CD4-positive, alpha-beta memory T cell (primary cell): ENCODE measurements at regions not wholly inside any gene's neighbourhood (a gene's known extent, or its start where the extent isn't known, plus 50 kb on each side); places are given as distances from the start of the nearest gene placed in this dataset.

ENCODE experiments used
- CTCF ChIA-PET: fragments of 350-600 bp; sonication (Branson Sonifier 250); formaldehyde crosslinking; loops from one replicate; lab custom pipeline; 2021; ENCODE audit warnings: inconsistent platforms; ENCODE audit not compliant: partially characterized antibody; lab: Charles Lee
- POLR2A ChIA-PET: fragments of 350-600 bp; sonication (Branson Sonifier 250); formaldehyde crosslinking; loops from one replicate; lab custom pipeline; 2021; ENCODE audit not compliant: partially characterized antibody; lab: Charles Lee
- DNase-seq, 5 donors: peaks; one replicate each; pipeline versions ENCODE4 v3.0.0 to v3.0.0-alpha.2; 2020 to 2022; ENCODE audit warnings: mixed read lengths in 1 of 5
- H3K27ac ChIP-seq: one replicate; pipeline ENCODE4 v1.7.0; 2013; ENCODE audit warnings: low read depth, low read length
- H3K27me3 ChIP-seq: 2 replicates; pipeline ENCODE4 v1.7.0; 2013; ENCODE audit warnings: mild to moderate bottlenecking, low read length, moderate library complexity; ENCODE audit not compliant: insufficient read depth
- H3K36me3 ChIP-seq: 2 replicates; pipeline ENCODE4 v1.7.0; 2013; ENCODE audit warnings: mild to moderate bottlenecking, low read length, moderate library complexity; ENCODE audit not compliant: insufficient read depth
- H3K4me1 ChIP-seq: 2 replicates; pipeline ENCODE4 v1.7.0; 2013; ENCODE audit warnings: mild to moderate bottlenecking, low read length, moderate library complexity; ENCODE audit not compliant: insufficient read depth
- H3K4me3 ChIP-seq, 2 donors: one replicate each; pipeline ENCODE4 v1.7.0; 2013; ENCODE audit warnings: low read length in 2 of 2, mild to moderate bottlenecking in 1 of 2
- H3K9me3 ChIP-seq, 2 donors: one replicate each; pipeline ENCODE4 v1.7.0; 2013; ENCODE audit warnings: low read length in 2 of 2, control low read depth in 1 of 2; ENCODE audit not compliant: control insufficient read depth in 1 of 2
- H3K27ac Mint-ChIP-seq, 7 donors: one replicate each; pipeline ENCODE4 v1.8.0; 2020 to 2021; ENCODE audit warnings: mixed read lengths in 7 of 7, mild to moderate bottlenecking in 6 of 7, inconsistent platforms in 3 of 7, moderate library complexity in 3 of 7
- H3K27me3 Mint-ChIP-seq, 2 donors: one replicate each; pipeline ENCODE4 v1.8.0; 2020 to 2021; ENCODE audit warnings: mixed read lengths in 2 of 2
- H3K36me3 Mint-ChIP-seq, 2 donors: one replicate each; pipeline ENCODE4 v1.8.0; 2020 to 2021; ENCODE audit warnings: mixed read lengths in 2 of 2, inconsistent platforms in 1 of 2, mild to moderate bottlenecking in 1 of 2
- H3K4me1 Mint-ChIP-seq, 4 donors: one replicate each; pipeline ENCODE4 v1.8.0; 2020 to 2021; ENCODE audit warnings: mixed read lengths in 4 of 4, mild to moderate bottlenecking in 1 of 4
- H3K4me3 Mint-ChIP-seq, 8 donors: one replicate each; pipeline ENCODE4 v1.8.0; 2020 to 2021; ENCODE audit warnings: mixed read lengths in 8 of 8, mild to moderate bottlenecking in 7 of 8, moderate library complexity in 6 of 8, inconsistent platforms in 3 of 8
- H3K9me3 Mint-ChIP-seq, 8 donors: one replicate each; pipeline ENCODE4 v1.8.0; 2020 to 2021; ENCODE audit warnings: mixed read lengths in 8 of 8, mild to moderate bottlenecking in 5 of 8, inconsistent platforms in 3 of 8, moderate library complexity in 1 of 8
- intact Hi-C: fragments of 100-400 bp; cut with micrococcal nuclease; formaldehyde crosslinking; loops from one replicate; pipeline ENCODE4 v1.15.1; 2023

DNA sequence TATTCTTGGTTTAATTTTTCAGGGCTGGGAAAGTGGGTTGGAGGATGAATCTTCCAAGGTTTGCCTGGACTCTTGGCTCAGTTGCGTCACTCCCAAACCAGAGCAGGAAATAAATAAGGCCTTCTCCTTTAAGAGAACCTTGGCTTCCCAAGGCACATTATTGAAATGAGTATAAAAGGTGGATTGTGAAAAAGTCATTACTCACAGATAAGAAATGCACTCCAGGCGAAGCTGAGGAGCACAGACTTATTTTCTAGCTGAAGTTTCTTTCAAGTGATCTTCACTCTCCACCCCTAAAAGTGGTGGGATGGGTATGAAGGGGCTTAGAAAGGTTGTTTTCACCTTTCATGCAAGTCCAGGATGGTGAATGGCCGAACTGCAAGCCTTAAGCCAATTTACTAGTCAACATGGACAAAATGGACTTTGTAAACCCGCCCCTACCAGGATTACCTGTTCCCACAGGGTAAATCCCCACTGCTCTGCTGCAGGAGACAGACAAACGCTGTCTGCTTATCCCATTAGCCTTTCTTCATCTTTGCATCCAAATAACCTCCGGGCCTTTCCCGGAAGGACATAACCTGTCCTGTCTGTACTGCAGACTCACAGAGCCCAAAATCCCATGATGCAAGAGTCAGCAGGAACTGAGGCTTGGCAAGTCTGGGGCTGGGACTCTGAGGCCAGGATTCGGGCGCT is 207.6 kb downstream of the BCL11B start:
- no peak overlapping the region for H3K27ac Mint-ChIP-seq
- ChIA-PET CTCF (no interaction called here), POLR2A (no interaction called here)
- H3K27ac ChIP-seq, result no peak overlapping the region
- H3K9me3 Mint-ChIP-seq, result no peaks in the 10 kb centered on the region
- H3K36me3 ChIP-seq, result no peaks in the 10 kb centered on the region
- no peaks in the 10 kb centered on the region for H3K36me3 Mint-ChIP-seq
- H3K4me1 ChIP-seq, result no peaks in the 10 kb centered on the region
- H3K27me3 ChIP-seq, result no peaks in the 10 kb centered on the region
- H3K4me1 Mint-ChIP-seq, result peaks cover 0 to 6% (median 0%) of the 10 kb centered on the region in 4 donors
- intact Hi-C loops, result no loop called here
- H3K4me3 ChIP-seq, result no peak overlapping the region
- no peak for DNase-seq
- no peaks in the 10 kb centered on the region for H3K27me3 Mint-ChIP-seq
- H3K9me3 ChIP-seq, result no peaks in the 10 kb centered on the region
- no peak overlapping the region for H3K4me3 Mint-ChIP-seq

DNA sequence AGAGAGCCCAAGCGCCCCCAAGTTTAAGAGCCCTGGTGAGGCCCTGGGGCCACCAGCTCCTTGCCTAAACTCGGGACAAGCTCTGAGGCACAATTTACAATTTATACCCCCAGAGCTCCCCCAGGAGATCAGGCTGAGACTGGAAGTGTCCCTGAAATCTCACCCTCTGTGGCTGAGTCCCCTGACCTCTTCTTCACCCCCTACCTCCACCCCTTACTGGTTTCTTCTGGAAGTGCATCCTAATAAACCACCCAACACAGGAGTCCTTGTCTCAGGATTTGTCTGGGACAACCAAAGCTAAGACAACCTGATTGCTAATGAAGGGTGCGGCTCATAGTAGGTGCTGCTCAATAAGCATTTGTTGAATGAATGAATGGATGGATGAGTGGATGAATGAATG is 206.4 kb downstream of the BCL11B start:
- Mint-ChIP-seq H3K4me1 (peaks cover 0 to 6% (median 1%) of the 10 kb centered on the region in 4 donors), H3K9me3 (peaks cover 0 to 3% (median 0%) of the 10 kb centered on the region in 8 donors), H3K4me3 (no peak overlapping the region), H3K27ac (peak overlapping the region in 1 of 7 donors; percentile 64), H3K27me3 (no peaks in the 10 kb centered on the region), H3K36me3 (no peaks in the 10 kb centered on the region)
- CTCF ChIA-PET, result no interaction called here
- H3K4me1 ChIP-seq, result no peaks in the 10 kb centered on the region
- no peaks in the 10 kb centered on the region for H3K36me3 ChIP-seq
- H3K27me3 ChIP-seq, result no peaks in the 10 kb centered on the region
- no peak for DNase-seq
- H3K4me3 ChIP-seq, result no peak overlapping the region
- H3K9me3 ChIP-seq, result no peaks in the 10 kb centered on the region
- intact Hi-C loops, result no loop called here
- no peak overlapping the region for H3K27ac ChIP-seq
- POLR2A ChIA-PET, result no interaction called here

DNA sequence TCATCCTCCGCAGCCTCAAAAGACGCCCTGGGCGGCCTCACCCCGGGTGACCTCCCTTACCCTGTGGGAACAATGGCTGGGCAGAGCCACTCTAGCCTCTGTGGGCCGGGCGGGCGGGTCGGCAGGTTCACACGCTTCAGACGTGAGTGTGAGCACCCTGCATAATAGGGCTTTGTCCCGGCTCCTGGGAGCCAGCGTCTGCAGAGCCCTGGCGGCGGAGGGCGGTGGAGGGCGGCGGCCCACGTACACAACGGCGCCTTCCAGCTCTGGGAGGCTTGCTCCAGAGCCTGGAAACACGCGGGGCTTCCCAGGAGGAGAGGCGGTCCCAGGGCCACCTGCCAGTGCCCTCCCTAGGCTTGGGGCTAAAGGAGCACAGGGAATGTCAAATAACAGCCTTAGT is 205.6 kb downstream of the BCL11B start:
- H3K27ac Mint-ChIP-seq, result no peak overlapping the region
- POLR2A ChIA-PET, result no interaction called here

DNA sequence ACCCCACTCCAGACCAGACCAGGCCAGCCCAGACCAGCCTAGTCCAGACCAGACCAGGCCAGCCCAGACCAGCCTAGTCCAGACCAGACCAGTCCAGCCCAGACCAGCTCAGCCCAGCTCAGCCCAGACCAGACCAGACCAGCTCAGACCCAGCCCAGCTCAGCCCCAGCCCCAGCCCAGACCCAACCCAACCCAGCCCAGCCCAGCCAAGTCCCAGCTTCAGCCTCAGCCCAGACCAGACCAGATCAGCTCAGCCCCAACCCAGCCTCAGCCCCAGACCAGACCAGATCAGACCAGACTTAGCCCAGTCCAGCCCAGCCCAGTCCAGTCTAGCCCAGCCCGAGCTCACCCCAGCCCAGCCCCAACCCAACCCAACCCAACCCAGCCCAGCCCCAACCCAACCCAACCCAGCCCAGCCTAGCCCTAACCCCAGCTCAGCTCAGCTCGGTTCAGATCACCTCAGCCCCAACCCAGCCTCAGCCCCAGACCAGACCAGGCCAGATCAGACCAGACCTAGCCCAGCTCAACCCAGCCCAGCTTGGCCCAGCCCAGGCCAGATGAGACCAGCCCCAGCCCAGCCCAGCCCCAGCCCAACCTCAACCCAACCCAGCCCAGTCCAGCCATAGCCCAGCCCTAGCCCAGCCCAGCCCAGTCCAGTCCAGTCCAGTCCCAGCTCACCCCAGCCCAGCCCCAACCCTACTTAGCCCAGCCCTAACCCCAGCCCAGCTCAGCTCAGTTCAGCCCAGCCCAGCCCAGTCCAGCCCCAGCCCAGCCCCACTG is 204.7 kb downstream of the BCL11B start:
- CTCF ChIA-PET, result interaction anchor here (0.6 kb wide), 1 partner anchor 206 kb away, joined by 3 read pairs; no protein-coding TSS in a partner anchor

More for the DNA sequence above, 205.6 kb downstream of the BCL11B start:
- DNase-seq, result no peak
- H3K27me3 Mint-ChIP-seq, result no peaks in the 10 kb centered on the region
- intact Hi-C loops, result no loop called here
- Histone ChIP-seq H3K27ac (no peak overlapping the region), H3K36me3 (no peaks in the 10 kb centered on the region), H3K4me3 (no peak overlapping the region), H3K4me1 (no peaks in the 10 kb centered on the region), H3K9me3 (peaks cover 0 to 4% of the 10 kb centered on the region in 2 donors), H3K27me3 (no peaks in the 10 kb centered on the region)
- H3K9me3 Mint-ChIP-seq, result peaks cover 0 to 7% (median under 1%) of the 10 kb centered on the region in 8 donors
- peaks cover 0 to 6% (median 2%) of the 10 kb centered on the region in 4 donors for H3K4me1 Mint-ChIP-seq
- no peak overlapping the region for H3K4me3 Mint-ChIP-seq
- CTCF ChIA-PET, result no interaction called here
- peaks cover 0 to 7% of the 10 kb centered on the region in 2 donors for H3K36me3 Mint-ChIP-seq

DNA sequence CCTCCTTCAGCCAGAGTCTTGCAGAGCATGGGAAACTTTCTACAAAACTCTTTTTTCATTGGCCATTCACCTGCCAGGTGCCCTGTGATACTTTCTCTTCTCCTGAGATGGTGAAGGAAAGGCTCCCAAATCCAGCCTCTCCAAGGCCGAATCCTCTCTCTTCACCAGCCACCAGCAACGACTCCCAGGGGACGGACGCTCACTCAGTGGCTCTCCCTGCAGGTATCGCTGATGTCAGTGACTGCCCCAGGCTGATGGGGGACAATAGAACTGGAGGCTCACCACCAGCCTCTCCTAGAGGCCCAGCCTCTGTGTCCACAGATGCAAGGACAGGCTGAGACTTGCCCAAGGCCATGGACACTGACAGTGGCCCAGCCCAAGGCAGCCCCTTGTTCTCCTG is 204.1 kb downstream of the BCL11B start:
- H3K9me3 Mint-ChIP-seq, result peaks cover 0 to 8% (median under 1%) of the 10 kb centered on the region in 8 donors
- no peaks in the 10 kb centered on the region for H3K27me3 Mint-ChIP-seq
- Histone ChIP-seq H3K36me3 (no peaks in the 10 kb centered on the region), H3K4me3 (no peak overlapping the region), H3K27ac (no peak overlapping the region), H3K27me3 (no peaks in the 10 kb centered on the region), H3K4me1 (no peaks in the 10 kb centered on the region), H3K9me3 (peaks cover 0 to 5% of the 10 kb centered on the region in 2 donors)
- H3K4me3 Mint-ChIP-seq, result no peak overlapping the region
- peaks cover 0 to 12% of the 10 kb centered on the region in 2 donors for H3K36me3 Mint-ChIP-seq
- DNase-seq, result no peak
- intact Hi-C loops, result no loop called here
- peaks cover 0 to 6% (median 2%) of the 10 kb centered on the region in 4 donors for H3K4me1 Mint-ChIP-seq
- CTCF ChIA-PET, result no interaction called here
- POLR2A ChIA-PET, result no interaction called here
- no peak overlapping the region for H3K27ac Mint-ChIP-seq

More for the DNA sequence above, 204.7 kb downstream of the BCL11B start:
- Mint-ChIP-seq H3K9me3 (peaks cover 0 to 8% (median under 1%) of the 10 kb centered on the region in 8 donors), H3K4me1 (peaks cover 0 to 6% (median 2%) of the 10 kb centered on the region in 4 donors), H3K27me3 (no peaks in the 10 kb centered on the region), H3K36me3 (peaks cover 0 to 9% of the 10 kb centered on the region in 2 donors), H3K27ac (no peak overlapping the region), H3K4me3 (no peak overlapping the region)
- intact Hi-C loops, result no loop called here
- Histone ChIP-seq H3K36me3 (no peaks in the 10 kb centered on the region), H3K27ac (no peak overlapping the region), H3K4me1 (no peaks in the 10 kb centered on the region), H3K4me3 (no peak overlapping the region), H3K27me3 (no peaks in the 10 kb centered on the region), H3K9me3 (peaks cover 0 to 5% of the 10 kb centered on the region in 2 donors)
- POLR2A ChIA-PET, result no interaction called here
- DNase-seq, result no peak

DNA sequence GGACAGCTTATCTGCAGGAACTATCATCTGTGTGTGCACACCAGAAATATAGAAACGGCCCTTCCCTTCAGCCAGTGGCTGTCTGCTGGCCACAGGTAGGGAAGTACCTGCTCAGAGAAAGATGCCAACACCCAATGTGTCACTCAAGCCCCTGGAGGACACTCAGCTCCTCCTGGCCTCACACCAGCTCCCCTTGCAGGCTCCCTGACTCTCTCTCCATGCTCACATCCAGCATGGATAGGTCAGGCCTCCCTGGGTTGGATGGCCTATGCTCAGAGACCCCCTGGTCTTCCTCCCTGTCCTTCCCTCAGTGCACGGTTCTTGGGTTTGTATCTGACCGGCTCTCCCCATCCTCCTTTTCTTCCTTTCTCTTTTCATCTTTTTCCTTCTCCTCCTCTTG is 202.1 kb downstream of the BCL11B start:
- intact Hi-C loops, result no loop called here
- Mint-ChIP-seq H3K4me1 (peaks cover 0 to 6% (median 2%) of the 10 kb centered on the region in 4 donors), H3K27me3 (no peaks in the 10 kb centered on the region), H3K36me3 (peaks cover 0 to 12% of the 10 kb centered on the region in 2 donors), H3K27ac (peak overlapping the region in 1 of 7 donors; percentile 1), H3K4me3 (no peak overlapping the region), H3K9me3 (peaks cover 0 to 8% (median under 1%) of the 10 kb centered on the region in 8 donors)
- H3K4me3 ChIP-seq, result no peak overlapping the region
- no peak overlapping the region for H3K27ac ChIP-seq
- POLR2A ChIA-PET, result no interaction called here
- DNase-seq, result no peak
- H3K4me1 ChIP-seq, result no peaks in the 10 kb centered on the region
- CTCF ChIA-PET, result no interaction called here
- H3K9me3 ChIP-seq, result peaks cover 0 to 5% of the 10 kb centered on the region in 2 donors
- no peaks in the 10 kb centered on the region for H3K27me3 ChIP-seq
- H3K36me3 ChIP-seq, result no peaks in the 10 kb centered on the region

DNA sequence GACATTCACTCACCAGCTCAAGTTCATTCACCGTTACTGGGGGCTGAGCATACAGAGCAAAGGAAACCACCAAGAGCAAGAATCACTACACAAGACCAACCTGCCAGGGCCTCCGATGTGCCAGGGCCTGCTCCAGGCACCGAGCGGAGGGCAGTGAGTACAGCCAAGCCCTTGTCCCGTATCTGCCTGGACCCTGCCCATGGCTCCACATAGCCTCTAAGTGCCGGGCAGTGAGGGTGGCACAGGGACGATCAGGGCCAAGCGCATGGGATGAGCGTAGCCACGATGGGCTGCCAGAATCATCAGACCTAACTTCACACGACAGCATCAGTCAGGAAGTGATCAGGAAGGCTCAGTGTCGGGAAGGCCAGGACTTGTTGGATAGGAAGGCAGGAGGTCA is 199.6 kb downstream of the BCL11B start:
- POLR2A ChIA-PET, result no interaction called here
- H3K27ac Mint-ChIP-seq, result no peak overlapping the region
- peaks cover 0 to 12% of the 10 kb centered on the region in 2 donors for H3K36me3 Mint-ChIP-seq
- no peak overlapping the region for H3K4me3 ChIP-seq
- H3K4me1 Mint-ChIP-seq, result peaks cover 5 to 10% (median 8%) of the 10 kb centered on the region in 4 donors
- H3K4me3 Mint-ChIP-seq, result no peak overlapping the region
- H3K9me3 Mint-ChIP-seq, result peaks cover 0 to 8% (median under 1%) of the 10 kb centered on the region in 8 donors
- intact Hi-C loops, result no loop called here
- CTCF ChIA-PET, result no interaction called here
- H3K27me3 ChIP-seq, result no peaks in the 10 kb centered on the region
- no peaks in the 10 kb centered on the region for H3K27me3 Mint-ChIP-seq
- H3K9me3 ChIP-seq, result peaks cover 0 to 5% of the 10 kb centered on the region in 2 donors
- peaks cover 7% of the 10 kb centered on the region for H3K4me1 ChIP-seq
- no peak for DNase-seq
- H3K27ac ChIP-seq, result no peak overlapping the region
- H3K36me3 ChIP-seq, result no peaks in the 10 kb centered on the region
